ENCODE measurements at regions not wholly inside any gene's neighbourhood (a gene's known extent, or its start where the extent isn't known, plus 50 kb on each side); places are given as distances from the start of the nearest gene placed in this dataset.
A peak's percentile ranks its signal among the peaks of the same experiment; 100 is the strongest.

- no peak overlapping the region for H3K4me3 ChIP-seq
- H3K27me3 ChIP-seq, result no peaks in the 10 kb centered on the region
- H3K4me1 ChIP-seq (ENCODE audit: low read depth), result peaks cover 15% of the 10 kb centered on the region
- peak; percentile 63 for TF ChIP-seq CTCF (IDR thresholded peaks at IDR 0.05; ENCODE audit: low read depth, low read length)
- no peaks in the 10 kb centered on the region for H3K36me3 ChIP-seq
- peak; percentile 53 to 61 for DNase-seq (ENCODE audit: low read depth in 1 of 2, low spot score in 1 of 2)
- H3K27ac ChIP-seq, result no peak overlapping the region
- no peaks in the 10 kb centered on the region for H3K9me3 ChIP-seq (ENCODE audit: low read depth)
Measured at GRCh38 chr7:91636129-91636724, 244.3 kb downstream of the MTERF1 start.

- H3K9me3 ChIP-seq (ENCODE audit: low read depth), result no peaks in the 10 kb centered on the region
- DNase-seq (ENCODE audit: low read depth in 1 of 2, low spot score in 1 of 2), result no peak
- no peak overlapping the region for H3K4me3 ChIP-seq
- H3K4me1 ChIP-seq (ENCODE audit: low read depth), result peaks cover 15% of the 10 kb centered on the region
- no peak overlapping the region for H3K27ac ChIP-seq
- TF ChIP-seq CTCF (IDR thresholded peaks at IDR 0.05; ENCODE audit: low read depth, low read length), result no peak
- no peaks in the 10 kb centered on the region for H3K27me3 ChIP-seq
- no peaks in the 10 kb centered on the region for H3K36me3 ChIP-seq
Measured at GRCh38 chr7:91636728-91637127, 243.8 kb downstream of the MTERF1 start.

GRCh38 chr7:91644256-91644655, 236.2 kb downstream of the MTERF1 start:
- no peak for TF ChIP-seq CTCF (IDR thresholded peaks at IDR 0.05; ENCODE audit: low read depth, low read length)

GRCh38 chr7:91645542-91645941, 235.0 kb downstream of the MTERF1 start:
- Histone ChIP-seq H3K36me3 (no peaks in the 10 kb centered on the region), H3K4me3 (no peak overlapping the region), H3K9me3 (ENCODE audit: low read depth) (no peaks in the 10 kb centered on the region), H3K4me1 (ENCODE audit: low read depth) (peaks cover 4% of the 10 kb centered on the region), H3K27me3 (no peaks in the 10 kb centered on the region), H3K27ac (no peak overlapping the region)
- TF ChIP-seq CTCF (IDR thresholded peaks at IDR 0.05; ENCODE audit: low read depth, low read length), result no peak
- no peak for DNase-seq (ENCODE audit: low read depth in 1 of 2, low spot score in 1 of 2)

More at GRCh38 chr7:91644256-91644655, 236.2 kb downstream of the MTERF1 start:
- Histone ChIP-seq H3K4me3 (no peak overlapping the region), H3K4me1 (ENCODE audit: low read depth) (peaks cover 4% of the 10 kb centered on the region), H3K9me3 (ENCODE audit: low read depth) (no peaks in the 10 kb centered on the region), H3K27ac (peak overlapping the region; percentile 46), H3K36me3 (no peaks in the 10 kb centered on the region), H3K27me3 (no peaks in the 10 kb centered on the region)
- DNase-seq (ENCODE audit: low read depth in 1 of 2, low spot score in 1 of 2), result peak in 1 of 2 donors; percentile 72

- Histone ChIP-seq H3K4me1 (ENCODE audit: low read depth) (peaks cover 4% of the 10 kb centered on the region), H3K4me3 (no peak overlapping the region), H3K27ac (no peak overlapping the region), H3K27me3 (no peaks in the 10 kb centered on the region), H3K9me3 (ENCODE audit: low read depth) (no peaks in the 10 kb centered on the region), H3K36me3 (no peaks in the 10 kb centered on the region)
- TF ChIP-seq CTCF (IDR thresholded peaks at IDR 0.05; ENCODE audit: low read depth, low read length), result no peak
- DNase-seq (ENCODE audit: low read depth in 1 of 2, low spot score in 1 of 2), result no peak
Measured at GRCh38 chr7:91651986-91652385, 228.5 kb downstream of the MTERF1 start.
